B cell (primary cell): ENCODE measurements at regions not wholly inside any gene's neighbourhood (a gene's known extent, or its start where the extent isn't known, plus 50 kb on each side); places are given as distances from the start of the nearest gene placed in this dataset.

Experiments
- CTCF ChIP-seq: fragments of 200-600 bp; IDR thresholded peaks from one replicate; pipeline ENCODE4 v1.8.0; 2022; ENCODE audit warnings: antibody characterized with exemption, mild to moderate bottlenecking
- EZH2 ChIP-seq: IDR thresholded peaks from 2 replicates; pipeline ENCODE4 v1.6.1; 2012; ENCODE audit warnings: borderline replicate concordance, low read depth, mild to moderate bottlenecking, moderate library complexity, low read length; ENCODE audit not compliant: insufficient read depth, poor library complexity, severe bottlenecking

- TF ChIP-seq CTCF = no peak
- TF ChIP-seq EZH2 = no peak
Observed at GRCh38 chr13:68440874-68441273, 1210.7 kb upstream of the PCDH9 start.
